HepG2 (cell line): ENCODE measurements at regions not wholly inside any gene's neighbourhood (a gene's known extent, or its start where the extent isn't known, plus 50 kb on each side); places are given as distances from the start of the nearest gene placed in this dataset.

Experiments used
- GFI1 ChIP-seq: sonication (generic); formaldehyde crosslinking; IDR thresholded peaks from 2 replicates; pipeline ENCODE4 v1.5.0; 2020; ENCODE audit warnings: missing genetic modification reagents, mild to moderate bottlenecking, borderline replicate concordance
- JUND ChIP-seq: sonication (generic); formaldehyde crosslinking; IDR thresholded peaks from 2 replicates; pipeline ENCODE4 v1.8.0; 2022; ENCODE audit warnings: mild to moderate bottlenecking, missing genetic modification reagents
- KLF11 ChIP-seq: IDR thresholded peaks from 2 replicates; pipeline ENCODE4 v1.6.1; 2016; ENCODE audit warnings: missing compliant biosample characterization
- NAIF1 ChIP-seq: sonication (generic); formaldehyde crosslinking; IDR thresholded peaks from 2 replicates; pipeline ENCODE4 v1.5.0; 2020; ENCODE audit warnings: mild to moderate bottlenecking, missing genetic modification reagents, borderline replicate concordance
- NR2F2 ChIP-seq: IDR thresholded peaks from 2 replicates; pipeline ENCODE4 v1.6.1; 2012; ENCODE audit warnings: low read depth, inconsistent platforms, borderline replicate concordance
- PPARG ChIP-seq: conservative IDR thresholded peaks from 2 replicates; pipeline ENCODE4 v1.6.1; 2016; ENCODE audit warnings: missing biosample characterization, missing genetic modification reagents
- RAD21 ChIP-seq: fragments of 450-650 bp; formaldehyde crosslinking; IDR thresholded peaks from 2 replicates; pipeline ENCODE4 v1.5.0; 2020; ENCODE audit warnings: mild to moderate bottlenecking
- RFXAP ChIP-seq: sonication (generic); formaldehyde crosslinking; IDR thresholded peaks from 2 replicates; pipeline ENCODE4 v1.4.0; 2020; ENCODE audit warnings: missing genetic modification reagents, borderline replicate concordance
- SRSF4 ChIP-seq: fragments of 200-400 bp; formaldehyde crosslinking; IDR thresholded peaks from one replicate; pipeline ENCODE4 v1.6.1; 2018; ENCODE audit warnings: mild to moderate bottlenecking, low read depth, low read length, moderate library complexity; ENCODE audit not compliant: poor library complexity, severe bottlenecking
- ZFX ChIP-seq: sonication (generic); formaldehyde crosslinking; IDR thresholded peaks from 2 replicates; pipeline ENCODE4 v1.4.0; 2020; ENCODE audit warnings: mild to moderate bottlenecking, low read depth, missing genetic modification reagents, moderate library complexity
- ZNF121 ChIP-seq: sonication (generic); formaldehyde crosslinking; IDR thresholded peaks from 2 replicates; pipeline ENCODE4 v1.5.0; 2020; ENCODE audit warnings: mild to moderate bottlenecking, missing genetic modification reagents
- ZNF333 ChIP-seq: sonication (generic); formaldehyde crosslinking; IDR thresholded peaks from 2 replicates; pipeline ENCODE4 v1.4.0; 2020; ENCODE audit warnings: mild to moderate bottlenecking, missing genetic modification reagents, borderline replicate concordance
- ZNF737 ChIP-seq: sonication (generic); formaldehyde crosslinking; IDR thresholded peaks from 2 replicates; pipeline ENCODE4 v1.5.0; 2020; ENCODE audit warnings: missing genetic modification reagents, mild to moderate bottlenecking, borderline replicate concordance
- ZNF761 ChIP-seq: sonication (generic); formaldehyde crosslinking; conservative IDR thresholded peaks from 2 replicates; pipeline ENCODE4 v1.4.0; 2020; ENCODE audit warnings: mild to moderate bottlenecking, missing genetic modification reagents
- ZNF777 ChIP-seq: sonication (generic); formaldehyde crosslinking; IDR thresholded peaks from 2 replicates; pipeline ENCODE4 v1.4.0; 2020; ENCODE audit warnings: missing genetic modification reagents
- ZNF780A ChIP-seq: sonication (generic); formaldehyde crosslinking; IDR thresholded peaks from 2 replicates; pipeline ENCODE4 v1.8.0; 2022; ENCODE audit warnings: mild to moderate bottlenecking, missing genetic modification reagents, moderate library complexity
- ZSCAN12 ChIP-seq: sonication (generic); formaldehyde crosslinking; IDR thresholded peaks from 2 replicates; pipeline ENCODE4 v1.9.0; 2021; ENCODE audit warnings: mild to moderate bottlenecking, missing genetic modification reagents
- TF ChIP-seq, protein P1 (sequence below): IDR thresholded peaks from 2 replicates; pipeline ENCODE4 v1.6.1; 2016; ENCODE audit warnings: missing compliant biosample characterization, missing genetic modification reagents, borderline replicate concordance
- TF ChIP-seq, protein P2 (sequence below): sonication (generic); formaldehyde crosslinking; IDR thresholded peaks from 2 replicates; pipeline ENCODE4 v1.5.1; 2020; ENCODE audit warnings: mild to moderate bottlenecking, missing genetic modification reagents
- TF ChIP-seq, protein P3 (sequence below): IDR thresholded peaks from 2 replicates; pipeline ENCODE4 v1.6.1; 2016; ENCODE audit warnings: missing biosample characterization, missing genetic modification reagents, low read depth
- TF ChIP-seq, protein P4 (sequence below), 2 experiments: IDR thresholded peaks; 2 replicates each; pipeline ENCODE4 v1.6.1; 2011 to 2012; ENCODE audit warnings: low read length in 2 of 2, borderline replicate concordance in 1 of 2, low read depth in 1 of 2, mild to moderate bottlenecking in 1 of 2, moderate library complexity in 1 of 2

DNA sequence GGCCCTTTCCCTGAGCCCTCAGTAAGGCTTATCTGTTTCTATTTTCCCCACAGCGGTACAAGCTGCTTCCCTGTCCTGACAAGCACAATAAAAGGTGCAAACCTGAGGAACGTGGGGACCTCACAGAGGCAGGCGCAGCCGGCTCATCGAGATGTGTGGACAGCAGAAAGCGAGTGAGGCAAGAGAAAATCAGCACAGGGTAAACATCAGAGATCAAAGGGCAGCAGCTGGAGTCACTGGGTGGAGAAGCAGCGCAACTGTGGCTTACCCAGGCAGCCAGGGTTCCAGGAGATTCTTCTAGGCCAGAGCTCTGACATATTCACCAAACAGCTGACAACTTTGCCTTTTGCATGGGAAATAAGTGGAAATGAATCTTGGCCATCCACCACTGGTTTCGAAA, 212.6 kb downstream of the WDR11 start (continued):
- TF ChIP-seq ZNF333 (CRISPR knock-in tag) (no peak), NR2F2 (peak; percentile 85), RAD21 (CRISPR knock-in tag) (no peak), GFI1 (CRISPR knock-in tag) (peak; percentile 100), RFXAP (CRISPR knock-in tag) (peak; percentile 64; the same call in 1 of the 2 replicates), ZNF780A (CRISPR knock-in tag) (no peak), ZNF761 (no peak), NAIF1 (CRISPR knock-in tag) (no peak), SRSF4 (no peak), ZNF121 (CRISPR knock-in tag) (no peak), JUND (CRISPR knock-in tag) (no peak), PPARG (CRISPR knock-in tag) (no peak), ZNF737 (CRISPR knock-in tag) (no peak), KLF11 (no peak), ZFX (CRISPR knock-in tag) (peak; percentile 56; the same call in 1 of the 2 replicates), ZSCAN12 (CRISPR knock-in tag) (no peak), ZNF777 (CRISPR knock-in tag) (no peak)
- TF ChIP-seq, protein P1, sequence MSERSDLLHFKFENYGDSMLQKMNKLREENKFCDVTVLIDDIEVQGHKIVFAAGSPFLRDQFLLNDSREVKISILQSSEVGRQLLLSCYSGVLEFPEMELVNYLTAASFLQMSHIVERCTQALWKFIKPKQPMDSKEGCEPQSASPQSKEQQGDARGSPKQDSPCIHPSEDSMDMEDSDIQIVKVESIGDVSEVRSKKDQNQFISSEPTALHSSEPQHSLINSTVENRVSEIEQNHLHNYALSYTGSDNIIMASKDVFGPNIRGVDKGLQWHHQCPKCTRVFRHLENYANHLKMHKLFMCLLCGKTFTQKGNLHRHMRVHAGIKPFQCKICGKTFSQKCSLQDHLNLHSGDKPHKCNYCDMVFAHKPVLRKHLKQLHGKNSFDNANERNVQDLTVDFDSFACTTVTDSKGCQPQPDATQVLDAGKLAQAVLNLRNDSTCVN (CRISPR knock-in tag), result no peak
- TF ChIP-seq, protein P2, sequence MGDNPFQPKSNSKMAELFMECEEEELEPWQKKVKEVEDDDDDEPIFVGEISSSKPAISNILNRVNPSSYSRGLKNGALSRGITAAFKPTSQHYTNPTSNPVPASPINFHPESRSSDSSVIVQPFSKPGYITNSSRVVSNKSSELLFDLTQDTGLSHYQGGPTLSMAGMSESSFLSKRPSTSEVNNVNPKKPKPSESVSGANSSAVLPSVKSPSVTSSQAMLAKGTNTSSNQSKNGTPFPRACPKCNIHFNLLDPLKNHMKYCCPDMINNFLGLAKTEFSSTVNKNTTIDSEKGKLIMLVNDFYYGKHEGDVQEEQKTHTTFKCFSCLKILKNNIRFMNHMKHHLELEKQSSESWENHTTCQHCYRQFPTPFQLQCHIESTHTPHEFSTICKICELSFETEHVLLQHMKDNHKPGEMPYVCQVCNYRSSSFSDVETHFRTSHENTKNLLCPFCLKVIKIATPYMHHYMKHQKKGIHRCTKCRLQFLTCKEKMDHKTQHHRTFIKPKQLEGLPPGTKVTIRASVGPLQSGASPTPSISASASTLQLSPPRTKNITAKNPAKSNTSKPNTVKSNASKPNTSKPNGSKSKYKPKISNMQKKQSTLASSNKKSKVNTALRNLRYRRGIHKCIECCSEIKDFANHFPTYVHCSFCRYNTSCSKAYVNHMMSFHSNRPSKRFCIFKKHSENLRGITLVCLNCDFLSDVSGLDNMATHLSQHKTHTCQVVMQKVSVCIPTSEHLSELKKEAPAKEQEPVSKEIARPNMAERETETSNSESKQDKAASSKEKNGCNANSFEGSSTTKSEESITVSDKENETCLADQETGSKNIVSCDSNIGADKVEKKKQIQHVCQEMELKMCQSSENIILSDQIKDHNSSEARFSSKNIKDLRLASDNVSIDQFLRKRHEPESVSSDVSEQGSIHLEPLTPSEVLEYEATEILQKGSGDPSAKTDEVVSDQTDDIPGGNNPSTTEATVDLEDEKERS (CRISPR knock-in tag), result no peak
- TF ChIP-seq, protein P3, sequence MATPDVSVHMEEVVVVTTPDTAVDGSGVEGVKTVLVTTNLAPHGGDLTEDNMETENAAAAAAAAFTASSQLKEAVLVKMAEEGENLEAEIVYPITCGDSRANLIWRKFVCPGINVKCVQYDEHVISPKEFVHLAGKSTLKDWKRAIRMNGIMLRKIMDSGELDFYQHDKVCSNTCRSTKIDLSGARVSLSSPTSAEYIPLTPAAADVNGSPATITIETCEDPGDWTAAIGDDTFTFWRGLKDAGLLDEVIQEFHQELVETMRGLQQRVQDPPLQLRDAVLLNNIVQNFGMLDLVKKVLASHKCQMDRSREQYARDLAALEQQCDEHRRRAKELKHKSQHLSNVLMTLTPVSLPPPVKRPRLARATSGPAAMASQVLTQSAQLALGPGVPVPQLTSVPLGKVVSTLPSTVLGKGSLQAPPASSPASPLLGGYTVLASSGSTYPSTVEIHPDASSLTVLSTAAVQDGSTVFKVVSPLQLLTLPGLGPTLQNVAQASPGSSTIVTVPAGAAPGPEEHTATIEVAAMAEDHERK (CRISPR knock-in tag), result no peak
- TF ChIP-seq, protein P4, sequence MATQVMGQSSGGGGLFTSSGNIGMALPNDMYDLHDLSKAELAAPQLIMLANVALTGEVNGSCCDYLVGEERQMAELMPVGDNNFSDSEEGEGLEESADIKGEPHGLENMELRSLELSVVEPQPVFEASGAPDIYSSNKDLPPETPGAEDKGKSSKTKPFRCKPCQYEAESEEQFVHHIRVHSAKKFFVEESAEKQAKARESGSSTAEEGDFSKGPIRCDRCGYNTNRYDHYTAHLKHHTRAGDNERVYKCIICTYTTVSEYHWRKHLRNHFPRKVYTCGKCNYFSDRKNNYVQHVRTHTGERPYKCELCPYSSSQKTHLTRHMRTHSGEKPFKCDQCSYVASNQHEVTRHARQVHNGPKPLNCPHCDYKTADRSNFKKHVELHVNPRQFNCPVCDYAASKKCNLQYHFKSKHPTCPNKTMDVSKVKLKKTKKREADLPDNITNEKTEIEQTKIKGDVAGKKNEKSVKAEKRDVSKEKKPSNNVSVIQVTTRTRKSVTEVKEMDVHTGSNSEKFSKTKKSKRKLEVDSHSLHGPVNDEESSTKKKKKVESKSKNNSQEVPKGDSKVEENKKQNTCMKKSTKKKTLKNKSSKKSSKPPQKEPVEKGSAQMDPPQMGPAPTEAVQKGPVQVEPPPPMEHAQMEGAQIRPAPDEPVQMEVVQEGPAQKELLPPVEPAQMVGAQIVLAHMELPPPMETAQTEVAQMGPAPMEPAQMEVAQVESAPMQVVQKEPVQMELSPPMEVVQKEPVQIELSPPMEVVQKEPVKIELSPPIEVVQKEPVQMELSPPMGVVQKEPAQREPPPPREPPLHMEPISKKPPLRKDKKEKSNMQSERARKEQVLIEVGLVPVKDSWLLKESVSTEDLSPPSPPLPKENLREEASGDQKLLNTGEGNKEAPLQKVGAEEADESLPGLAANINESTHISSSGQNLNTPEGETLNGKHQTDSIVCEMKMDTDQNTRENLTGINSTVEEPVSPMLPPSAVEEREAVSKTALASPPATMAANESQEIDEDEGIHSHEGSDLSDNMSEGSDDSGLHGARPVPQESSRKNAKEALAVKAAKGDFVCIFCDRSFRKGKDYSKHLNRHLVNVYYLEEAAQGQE (IDR thresholded peaks at IDR 0.05; ENCODE audit: borderline replicate concordance in 1 of 2, low read depth in 1 of 2, low read length in 2 of 2), result no peak
